GM06990 (cell line): ENCODE measurements at regions not wholly inside any gene's neighbourhood (a gene's known extent, or its start where the extent isn't known, plus 50 kb on each side); places are given as distances from the start of the nearest gene placed in this dataset.

ENCODE experiments used
- DNase-seq: peaks from one replicate; pipeline ENCODE4 v3.0.0-alpha.2; 2011; ENCODE audit not compliant: insufficient read length; ENCODE audit errors: extremely low read depth
- H3K27me3 ChIP-seq: replicated peaks from 2 replicates; pipeline ENCODE4 v1.6.0; 2011; ENCODE audit warnings: low read length; ENCODE audit not compliant: control insufficient read depth, insufficient read depth
- H3K36me3 ChIP-seq: 2 replicates; pipeline ENCODE4 v1.5.1; 2011; ENCODE audit warnings: low read length; ENCODE audit not compliant: control insufficient read depth, insufficient read depth
- H3K4me3 ChIP-seq: replicated peaks from 2 replicates; pipeline ENCODE4 v1.5.1; 2011; ENCODE audit warnings: low read depth, mild to moderate bottlenecking, control low read depth, low read length
- TF ChIP-seq, protein P1 (sequence below): IDR thresholded peaks from 2 replicates; pipeline ENCODE4 v1.5.1; 2011; ENCODE audit warnings: low read length, control low read depth, mild to moderate bottlenecking, inconsistent platforms; ENCODE audit not compliant: insufficient read depth, poor library complexity, severe bottlenecking

DNA sequence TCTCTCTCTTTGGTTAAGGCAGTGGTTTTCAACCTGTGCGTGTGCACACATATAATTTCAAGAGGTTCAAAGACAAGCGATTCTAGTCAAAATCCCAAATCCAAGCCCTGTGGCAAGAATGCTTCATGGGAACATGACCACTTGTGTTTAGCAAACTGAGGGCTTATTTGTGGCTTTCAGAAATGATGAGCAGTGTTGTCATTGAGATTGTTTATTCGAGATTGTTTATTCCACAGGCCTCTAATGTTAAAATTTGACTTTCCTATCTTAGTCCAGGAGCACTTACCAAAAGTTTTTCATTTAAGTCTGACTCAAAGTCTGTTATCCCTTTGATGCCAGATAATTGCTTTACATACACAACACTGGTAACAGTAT is 111.1 kb upstream of the ELL2 start:
- Histone ChIP-seq H3K36me3 (no peaks in the 10 kb centered on the region), H3K4me3 (no peak overlapping the region), H3K27me3 (no peaks in the 10 kb centered on the region)
- no peak for DNase-seq
- TF ChIP-seq, protein P1, sequence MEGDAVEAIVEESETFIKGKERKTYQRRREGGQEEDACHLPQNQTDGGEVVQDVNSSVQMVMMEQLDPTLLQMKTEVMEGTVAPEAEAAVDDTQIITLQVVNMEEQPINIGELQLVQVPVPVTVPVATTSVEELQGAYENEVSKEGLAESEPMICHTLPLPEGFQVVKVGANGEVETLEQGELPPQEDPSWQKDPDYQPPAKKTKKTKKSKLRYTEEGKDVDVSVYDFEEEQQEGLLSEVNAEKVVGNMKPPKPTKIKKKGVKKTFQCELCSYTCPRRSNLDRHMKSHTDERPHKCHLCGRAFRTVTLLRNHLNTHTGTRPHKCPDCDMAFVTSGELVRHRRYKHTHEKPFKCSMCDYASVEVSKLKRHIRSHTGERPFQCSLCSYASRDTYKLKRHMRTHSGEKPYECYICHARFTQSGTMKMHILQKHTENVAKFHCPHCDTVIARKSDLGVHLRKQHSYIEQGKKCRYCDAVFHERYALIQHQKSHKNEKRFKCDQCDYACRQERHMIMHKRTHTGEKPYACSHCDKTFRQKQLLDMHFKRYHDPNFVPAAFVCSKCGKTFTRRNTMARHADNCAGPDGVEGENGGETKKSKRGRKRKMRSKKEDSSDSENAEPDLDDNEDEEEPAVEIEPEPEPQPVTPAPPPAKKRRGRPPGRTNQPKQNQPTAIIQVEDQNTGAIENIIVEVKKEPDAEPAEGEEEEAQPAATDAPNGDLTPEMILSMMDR: no peak

DNA sequence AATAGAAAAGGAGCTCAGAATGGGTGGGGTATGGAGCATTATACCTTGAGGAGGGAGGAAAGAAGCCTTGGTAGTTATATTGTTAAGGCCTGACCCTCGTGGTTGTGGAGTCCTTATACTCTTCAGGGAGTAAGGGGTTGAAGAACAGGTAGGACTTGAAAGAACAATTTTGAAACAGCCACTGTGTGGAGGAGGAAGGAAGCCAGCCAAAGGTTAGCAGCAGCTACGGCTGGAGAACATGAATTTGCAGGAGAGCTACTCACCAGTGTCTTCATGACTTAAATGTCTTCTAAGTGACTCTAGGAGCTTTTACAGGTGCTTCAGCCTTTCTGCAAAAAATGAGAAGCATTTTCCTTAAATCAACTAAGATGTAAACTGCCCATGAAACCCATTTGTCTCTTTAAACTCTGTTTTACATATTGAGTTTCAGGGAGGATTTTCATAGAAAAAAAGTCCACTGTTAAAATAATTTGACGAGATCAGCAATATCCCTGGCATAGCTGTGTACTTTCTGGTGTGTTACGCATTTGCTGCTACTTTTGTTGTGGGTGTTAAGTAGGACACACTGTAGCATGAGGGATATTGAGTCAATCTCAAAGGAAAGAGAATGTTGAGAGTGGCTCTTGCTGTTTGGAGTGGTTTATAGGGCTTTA is 110.6 kb upstream of the ELL2 start:
- TF ChIP-seq, protein P1: no peak
- no peak for DNase-seq
- Histone ChIP-seq H3K4me3 (no peak overlapping the region), H3K27me3 (no peaks in the 10 kb centered on the region), H3K36me3 (no peaks in the 10 kb centered on the region)

DNA sequence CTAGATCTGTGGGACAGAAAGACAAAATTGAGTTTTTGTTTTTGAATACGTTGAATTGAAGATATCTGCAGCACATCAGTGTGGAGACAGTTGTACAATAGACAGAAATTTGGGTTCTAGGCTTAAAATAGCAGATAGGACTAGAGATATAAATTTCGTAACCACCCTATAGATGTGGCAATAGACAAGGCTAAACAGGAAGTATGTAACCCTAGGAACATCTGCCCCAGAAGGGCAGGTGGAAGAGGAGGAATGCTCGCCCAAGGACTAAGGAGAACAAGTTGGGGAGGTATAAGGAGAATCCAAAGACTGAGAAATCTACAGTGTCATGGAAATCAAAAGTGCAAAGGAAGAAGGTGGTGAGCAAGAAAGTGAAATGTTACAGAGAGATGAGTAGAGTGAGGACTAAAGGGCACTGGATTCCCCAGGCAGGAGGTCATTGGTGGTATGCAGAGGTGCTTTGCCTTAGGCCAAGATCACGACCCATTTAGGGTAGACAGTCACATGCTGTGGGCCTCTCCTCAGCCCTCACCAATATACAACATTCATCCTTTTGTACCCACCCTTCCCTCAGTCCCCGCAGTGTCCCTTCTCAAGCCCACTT is 109.1 kb upstream of the ELL2 start:
- no peaks in the 10 kb centered on the region for H3K36me3 ChIP-seq
- DNase-seq: no peak
- TF ChIP-seq, protein P1: no peak
- H3K27me3 ChIP-seq: no peaks in the 10 kb centered on the region
- no peak overlapping the region for H3K4me3 ChIP-seq

DNA sequence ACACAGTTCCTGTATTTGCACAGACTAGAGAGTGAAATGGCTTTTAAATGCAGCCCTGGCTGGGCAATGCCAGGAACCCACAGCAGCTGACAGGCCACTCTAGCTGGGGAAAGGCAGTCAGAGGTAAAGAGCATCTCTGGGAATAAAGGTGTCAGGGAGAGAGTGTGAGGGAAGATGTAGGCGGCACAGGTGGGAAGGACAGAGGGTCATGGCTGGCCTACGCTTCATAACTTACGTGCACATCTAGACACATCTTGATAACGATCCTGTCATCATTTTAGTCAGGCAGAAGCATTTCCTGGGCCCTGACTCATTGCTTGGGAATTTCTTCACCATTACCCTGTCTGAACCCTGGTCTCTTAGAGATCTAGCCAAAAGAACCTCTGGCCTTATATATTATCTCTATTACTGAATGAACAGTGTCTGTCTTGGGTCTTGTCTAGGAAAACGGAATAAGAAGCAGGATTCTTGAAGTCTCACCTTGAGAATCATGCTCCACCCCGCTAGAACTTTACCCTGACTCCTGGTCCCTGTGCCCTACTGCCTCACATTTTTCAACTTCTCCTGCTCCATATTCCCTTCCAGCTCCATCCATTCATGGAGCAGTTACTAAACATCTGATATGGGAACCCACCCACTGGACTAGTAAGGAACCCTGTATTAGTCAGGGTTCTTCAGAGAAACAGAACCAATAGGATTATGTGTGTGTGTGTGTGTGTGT is 106.4 kb upstream of the ELL2 start:
- no peak overlapping the region for H3K4me3 ChIP-seq
- no peak for DNase-seq

DNA sequence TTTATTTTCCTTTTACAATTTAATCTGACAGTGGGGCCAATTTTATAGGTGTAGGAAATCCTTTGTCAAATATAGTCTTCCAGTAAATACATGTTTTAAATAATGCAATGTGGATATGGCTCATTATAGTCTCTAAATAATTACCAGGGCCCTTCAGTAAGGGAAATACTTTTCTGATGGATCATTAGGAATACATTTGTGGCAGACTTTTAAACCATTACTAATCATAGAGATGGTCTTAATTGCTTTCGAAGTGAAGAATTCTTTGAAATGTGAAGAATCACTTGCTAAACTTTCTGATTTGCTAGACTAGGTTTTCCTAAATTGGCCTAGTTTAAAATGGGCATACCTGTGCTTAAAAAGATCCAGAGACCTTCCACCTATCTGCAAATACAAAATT is 105.6 kb upstream of the ELL2 start:
- Histone ChIP-seq H3K4me3 (no peak overlapping the region), H3K36me3 (no peaks in the 10 kb centered on the region), H3K27me3 (no peaks in the 10 kb centered on the region)
- DNase-seq: no peak
- TF ChIP-seq, protein P1: no peak

More for the DNA sequence above, 106.4 kb upstream of the ELL2 start:
- Histone ChIP-seq H3K27me3 (no peaks in the 10 kb centered on the region), H3K36me3 (no peaks in the 10 kb centered on the region)
- TF ChIP-seq, protein P1: no peak
